NCI-H2171 treated with DMSO at 0.1 percent for 48 hours (cell line): ENCODE measurements at regions not wholly inside any gene's neighbourhood (a gene's known extent, or its start where the extent isn't known, plus 50 kb on each side); places are given as distances from the start of the nearest gene placed in this dataset.
"Not testable (repeated sequence)": the region's sequence is repeated elsewhere in the genome, so short reads cannot be mapped to it uniquely, and the experiment has no call there.

Experiments used
- DNase-seq: peaks from one replicate; lab custom pipeline; 2025; lab: John Stamatoyannopoulos, UW

GRCh38 chr6:139962654-139963347 is 588.4 kb upstream of the CITED2 start:
- DNase-seq, result no peak

GRCh38 chr6:139961190-139961589 is 586.7 kb upstream of the CITED2 start:
- DNase-seq, result no peak

GRCh38 chr6:139960671-139961070 is 586.2 kb upstream of the CITED2 start:
- peak; percentile 16 for DNase-seq

GRCh38 chr6:139955366-139956155 is 581.1 kb upstream of the CITED2 start:
- DNase-seq, result peak; percentile 22

- DNase-seq, result no peak
These were observed 580.1 kb upstream of the CITED2 start for GRCh38 chr6:139954463-139955071.

GRCh38 chr6:139953780-139954179 is 579.3 kb upstream of the CITED2 start:
- not testable (repeated sequence) for DNase-seq

GRCh38 chr6:139951172-139951571 is 576.7 kb upstream of the CITED2 start:
- DNase-seq, result peak; percentile 11

- DNase-seq, result peak; percentile 22
These were observed 570.5 kb upstream of the CITED2 start for GRCh38 chr6:139944976-139945375.

GRCh38 chr6:139944131-139944530 is 569.7 kb upstream of the CITED2 start:
- DNase-seq, result peak; percentile 91

- peak; percentile 62 for DNase-seq
These were observed 568.9 kb upstream of the CITED2 start for GRCh38 chr6:139943391-139943790.

- DNase-seq, result no peak
These were observed 567.9 kb upstream of the CITED2 start for GRCh38 chr6:139942331-139942730.

GRCh38 chr6:139941826-139942225 is 567.4 kb upstream of the CITED2 start:
- DNase-seq, result no peak

GRCh38 chr6:139940741-139941729 is 566.6 kb upstream of the CITED2 start:
- DNase-seq, result no peak

GRCh38 chr6:139939189-139939979 is 564.9 kb upstream of the CITED2 start:
- peak; percentile 70 for DNase-seq

GRCh38 chr6:139932671-139933070 is 558.2 kb upstream of the CITED2 start:
- DNase-seq, result no peak

GRCh38 chr6:139931747-139932146 is 557.3 kb upstream of the CITED2 start:
- DNase-seq, result no peak

- DNase-seq, result no peak
These were observed 553.4 kb upstream of the CITED2 start for GRCh38 chr6:139927742-139928305.

- no peak for DNase-seq
These were observed 552.8 kb upstream of the CITED2 start for GRCh38 chr6:139927236-139927635.

- no peak for DNase-seq
These were observed 552.3 kb upstream of the CITED2 start for GRCh38 chr6:139926711-139927110.

GRCh38 chr6:139925894-139926641 is 551.6 kb upstream of the CITED2 start:
- DNase-seq, result peak; percentile 91
